HepG2 (cell line): ENCODE measurements at regions not wholly inside any gene's neighbourhood (a gene's known extent, or its start where the extent isn't known, plus 50 kb on each side); places are given as distances from the start of the nearest gene placed in this dataset.

Experiments used
- ATAC-seq: fragments of 200-7000 bp; cut with Tn5 transposase; 3 replicates; pipeline ENCODE4 v1.9.1; 2020; ENCODE audit warnings: mild to moderate bottlenecking, moderate library complexity
- BruUV-seq: library from RNA; stranded (reverse); fragments of 400-500 nt; replicated peaks from 2 replicates; lab custom pipeline; 2021; lab: Mats Ljungman, UMichigan
- CTCF ChIA-PET: fragments of 300-600 bp; formaldehyde crosslinking; extraction: SDS; loops from one replicate; lab custom pipeline; 2021; ENCODE audit warnings: low total read pairs, inconsistent platforms, low intra/inter-chr PET ratio; lab: Yijun Ruan, JAX
- POLR2A ChIA-PET: fragments of 350-600 bp; sonication (Branson Sonifier 250); formaldehyde crosslinking; loops from one replicate; lab custom pipeline; 2020; ENCODE audit warnings: antibody characterized with exemption, inconsistent platforms; lab: Yijun Ruan, JAX
- DNase-seq: peaks from one replicate; pipeline ENCODE4 v3.0.0-alpha.2; 2015; ENCODE audit warnings: low spot score
- FAIRE-seq: peaks from 3 replicates; lab custom pipeline; 2011; peaks lifted over from hg19 to GRCh38; lab: Jason Lieb, UNC
- H2AFZ ChIP-seq: one replicate; pipeline ENCODE4 v1.6.1; 2011; ENCODE audit warnings: low read length, inconsistent platforms
- H3K27ac ChIP-seq: fragments of 300-600 bp; 3 replicates; pipeline ENCODE4 v1.8.0; 2011; ENCODE audit warnings: mixed run types, mild to moderate bottlenecking, mixed read lengths, low read length, inconsistent platforms; ENCODE audit not compliant: insufficient read depth; ENCODE audit errors: extremely low read length
- H3K27me3 ChIP-seq, 2 experiments: fragments of 200-600 bp in 1 of 2; 2 replicates in 1 of 2; 3 replicates in 1 of 2; pipeline versions ENCODE4 v1.6.0 to v1.8.0; 2011; ENCODE audit warnings: low read length in 2 of 2, mild to moderate bottlenecking in 2 of 2, moderate library complexity in 2 of 2, inconsistent platforms in 1 of 2; ENCODE audit not compliant: insufficient read depth in 2 of 2, control insufficient read depth in 1 of 2
- H3K36me3 ChIP-seq, 2 experiments: fragments of 200-600 bp in 1 of 2; replicated peaks in 1 of 2; 2 replicates in 1 of 2; 3 replicates in 1 of 2; pipeline versions ENCODE4 v1.5.1 to v1.8.0; 2011; ENCODE audit warnings: low read length in 2 of 2, inconsistent platforms in 1 of 2; ENCODE audit not compliant: insufficient read depth in 2 of 2, control insufficient read depth in 1 of 2
- H3K4me1 ChIP-seq: 2 replicates; pipeline ENCODE4 v1.5.1; 2012; ENCODE audit warnings: low read length, inconsistent platforms; ENCODE audit not compliant: insufficient read depth
- H3K4me2 ChIP-seq: 2 replicates; pipeline ENCODE4 v1.6.0; 2011; ENCODE audit warnings: low read depth, low read length, inconsistent platforms
- H3K4me3 ChIP-seq, 3 experiments: fragments of 200-600 bp in 1 of 3; sonication (generic), shearing (Covaris generic) in 1 of 3; replicated peaks in 1 of 3; 2 replicates each; pipeline ENCODE4 v1.5.1; 2011 to 2016; ENCODE audit warnings: low read length in 3 of 3, inconsistent platforms in 2 of 3, low read depth in 2 of 3, mild to moderate bottlenecking in 2 of 3, control low read depth in 1 of 3, mixed read lengths in 1 of 3; ENCODE audit not compliant: insufficient read depth in 1 of 3
- H3K79me2 ChIP-seq: one replicate; pipeline ENCODE4 v1.6.1; 2011; ENCODE audit warnings: low read length, inconsistent platforms; ENCODE audit not compliant: insufficient read depth
- H3K9ac ChIP-seq: 2 replicates; pipeline ENCODE4 v1.6.0; 2011; ENCODE audit warnings: mild to moderate bottlenecking, low read depth, low read length, inconsistent platforms; ENCODE audit not compliant: insufficient read depth
- H3K9me3 ChIP-seq: 2 replicates; pipeline ENCODE4 v1.5.1; 2012; ENCODE audit warnings: mild to moderate bottlenecking, low read length
- H4K20me1 ChIP-seq: 2 replicates; pipeline ENCODE4 v1.6.0; 2011; ENCODE audit warnings: inconsistent platforms, mild to moderate bottlenecking, low read length, moderate library complexity; ENCODE audit not compliant: insufficient read depth
- ADNP ChIP-seq: sonication (generic); formaldehyde crosslinking; IDR thresholded peaks from 2 replicates; pipeline ENCODE4 v1.4.0; 2020; ENCODE audit warnings: missing genetic modification reagents
- ATF7-NPFF ChIP-seq: sonication (generic); formaldehyde crosslinking; IDR thresholded peaks from 2 replicates; pipeline ENCODE4 v1.8.1; 2023; ENCODE audit warnings: mild to moderate bottlenecking, low read depth, missing genetic modification reagents, moderate library complexity
- HIVEP1 ChIP-seq: sonication (generic); formaldehyde crosslinking; IDR thresholded peaks from 2 replicates; pipeline ENCODE4 v1.4.0; 2020; ENCODE audit warnings: mild to moderate bottlenecking, missing genetic modification reagents
- KLF11 ChIP-seq: IDR thresholded peaks from 2 replicates; pipeline ENCODE4 v1.6.1; 2016; ENCODE audit warnings: missing compliant biosample characterization
- PHF20 ChIP-seq: sonication (generic); formaldehyde crosslinking; IDR thresholded peaks from 2 replicates; pipeline ENCODE4 v1.5.0; 2020; ENCODE audit warnings: mild to moderate bottlenecking, missing genetic modification reagents
- SMARCE1 ChIP-seq: fragments of 450-650 bp; IDR thresholded peaks from 2 replicates; pipeline ENCODE4 v1.6.1; 2017; ENCODE audit warnings: borderline replicate concordance
- ZC3H13 ChIP-seq: sonication (generic); formaldehyde crosslinking; IDR thresholded peaks from 2 replicates; pipeline ENCODE4 v1.8.1; 2023; ENCODE audit warnings: mild to moderate bottlenecking, missing genetic modification reagents, moderate library complexity
- ZNF225 ChIP-seq: sonication (generic); formaldehyde crosslinking; IDR thresholded peaks from 2 replicates; pipeline ENCODE4 v1.4.0; 2020; ENCODE audit warnings: mild to moderate bottlenecking, missing genetic modification reagents
- ZNF761 ChIP-seq: sonication (generic); formaldehyde crosslinking; conservative IDR thresholded peaks from 2 replicates; pipeline ENCODE4 v1.4.0; 2020; ENCODE audit warnings: mild to moderate bottlenecking, missing genetic modification reagents
- WGBS: methylation state at CpG from one replicate; pipeline ENCODE4 v1.1.6; 2017; ENCODE audit warnings: low lambda C conversion rate; 5-methylcytosine and 5-hydroxymethylcytosine counted together
- in situ Hi-C: cut with HindIII; loops from 2 replicates; pipeline ENCODE4 v1.10.0; 2017; ENCODE audit warnings: low pct_unique_long_range_greater_than_20kb; ENCODE audit not compliant: extremely low pct_ligation_motif_present
- intact Hi-C: fragments of 100-400 bp; cut with micrococcal nuclease; formaldehyde crosslinking; loops from one replicate; pipeline ENCODE4 v1.10.0; 2022; ENCODE audit not compliant: unreplicated experiment
- TF ChIP-seq, protein P1 (sequence below): IDR thresholded peaks from 2 replicates; pipeline ENCODE4 v1.6.1; 2012; ENCODE audit warnings: inconsistent platforms
- TF ChIP-seq, protein P2 (sequence below): sonication (generic); formaldehyde crosslinking; IDR thresholded peaks from 2 replicates; pipeline ENCODE4 v1.4.0; 2020; ENCODE audit warnings: missing genetic modification reagents, borderline replicate concordance
- TF ChIP-seq, protein P3 (sequence below): sonication (generic); formaldehyde crosslinking; IDR thresholded peaks from 2 replicates; pipeline ENCODE4 v1.8.0; 2022; ENCODE audit warnings: mild to moderate bottlenecking, missing genetic modification reagents
- TF ChIP-seq, protein P4 (sequence below): sonication (generic); formaldehyde crosslinking; IDR thresholded peaks from 2 replicates; pipeline ENCODE4 v1.4.0; 2020; ENCODE audit warnings: mild to moderate bottlenecking, missing genetic modification reagents

DNA sequence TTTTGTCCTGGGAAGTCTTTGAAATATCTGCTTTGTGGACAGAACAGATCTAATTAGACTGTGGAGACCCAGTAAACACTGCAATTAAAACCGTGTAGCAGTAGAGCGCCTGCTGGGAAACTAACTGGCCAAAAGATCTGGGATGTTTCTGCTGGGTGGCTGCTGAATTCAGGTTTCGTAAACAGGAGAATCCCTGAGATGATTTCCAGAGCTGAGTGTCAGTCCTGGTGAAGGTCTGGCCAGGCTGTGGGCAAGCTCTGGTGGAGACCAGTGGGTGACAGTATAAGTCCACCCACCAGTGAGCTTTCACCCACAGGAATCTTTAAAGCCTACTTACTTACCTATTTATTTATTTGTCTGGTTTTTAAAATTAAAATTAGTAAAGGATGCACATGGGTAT, 257.2 kb downstream of the IRF8 start:
- ATAC-seq: no peak
- no peak overlapping the region for H3K27ac ChIP-seq
- CTCF ChIA-PET: no interaction called here

More for the DNA sequence above, 257.2 kb downstream of the IRF8 start:
- Histone ChIP-seq H3K79me2 (no peaks in the 10 kb centered on the region), H3K4me1 (no peaks in the 10 kb centered on the region), H4K20me1 (no peaks in the 10 kb centered on the region; the same call in 1 of the 2 replicates), H3K27me3 (peaks cover 0 to 32% of the 10 kb centered on the region in 2 experiments; a peak in 4 of 5 replicates), H3K9me3 (peaks cover 12% of the 10 kb centered on the region)
- BruUV-seq: no TSS peak
- DNase-seq: no peak
- TF ChIP-seq KLF11 (CRISPR knock-in tag) (no peak), ADNP (no peak), PHF20 (CRISPR knock-in tag) (no peak), ZNF761 (CRISPR knock-in tag) (no peak), ZNF225 (CRISPR knock-in tag) (no peak), ATF7-NPFF (CRISPR knock-in tag) (no peak), ZC3H13 (CRISPR knock-in tag) (no peak), SMARCE1 (no peak), HIVEP1 (no peak)
- TF ChIP-seq, protein P1, sequence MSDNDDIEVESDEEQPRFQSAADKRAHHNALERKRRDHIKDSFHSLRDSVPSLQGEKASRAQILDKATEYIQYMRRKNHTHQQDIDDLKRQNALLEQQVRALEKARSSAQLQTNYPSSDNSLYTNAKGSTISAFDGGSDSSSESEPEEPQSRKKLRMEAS: no peak
- TF ChIP-seq, protein P2, sequence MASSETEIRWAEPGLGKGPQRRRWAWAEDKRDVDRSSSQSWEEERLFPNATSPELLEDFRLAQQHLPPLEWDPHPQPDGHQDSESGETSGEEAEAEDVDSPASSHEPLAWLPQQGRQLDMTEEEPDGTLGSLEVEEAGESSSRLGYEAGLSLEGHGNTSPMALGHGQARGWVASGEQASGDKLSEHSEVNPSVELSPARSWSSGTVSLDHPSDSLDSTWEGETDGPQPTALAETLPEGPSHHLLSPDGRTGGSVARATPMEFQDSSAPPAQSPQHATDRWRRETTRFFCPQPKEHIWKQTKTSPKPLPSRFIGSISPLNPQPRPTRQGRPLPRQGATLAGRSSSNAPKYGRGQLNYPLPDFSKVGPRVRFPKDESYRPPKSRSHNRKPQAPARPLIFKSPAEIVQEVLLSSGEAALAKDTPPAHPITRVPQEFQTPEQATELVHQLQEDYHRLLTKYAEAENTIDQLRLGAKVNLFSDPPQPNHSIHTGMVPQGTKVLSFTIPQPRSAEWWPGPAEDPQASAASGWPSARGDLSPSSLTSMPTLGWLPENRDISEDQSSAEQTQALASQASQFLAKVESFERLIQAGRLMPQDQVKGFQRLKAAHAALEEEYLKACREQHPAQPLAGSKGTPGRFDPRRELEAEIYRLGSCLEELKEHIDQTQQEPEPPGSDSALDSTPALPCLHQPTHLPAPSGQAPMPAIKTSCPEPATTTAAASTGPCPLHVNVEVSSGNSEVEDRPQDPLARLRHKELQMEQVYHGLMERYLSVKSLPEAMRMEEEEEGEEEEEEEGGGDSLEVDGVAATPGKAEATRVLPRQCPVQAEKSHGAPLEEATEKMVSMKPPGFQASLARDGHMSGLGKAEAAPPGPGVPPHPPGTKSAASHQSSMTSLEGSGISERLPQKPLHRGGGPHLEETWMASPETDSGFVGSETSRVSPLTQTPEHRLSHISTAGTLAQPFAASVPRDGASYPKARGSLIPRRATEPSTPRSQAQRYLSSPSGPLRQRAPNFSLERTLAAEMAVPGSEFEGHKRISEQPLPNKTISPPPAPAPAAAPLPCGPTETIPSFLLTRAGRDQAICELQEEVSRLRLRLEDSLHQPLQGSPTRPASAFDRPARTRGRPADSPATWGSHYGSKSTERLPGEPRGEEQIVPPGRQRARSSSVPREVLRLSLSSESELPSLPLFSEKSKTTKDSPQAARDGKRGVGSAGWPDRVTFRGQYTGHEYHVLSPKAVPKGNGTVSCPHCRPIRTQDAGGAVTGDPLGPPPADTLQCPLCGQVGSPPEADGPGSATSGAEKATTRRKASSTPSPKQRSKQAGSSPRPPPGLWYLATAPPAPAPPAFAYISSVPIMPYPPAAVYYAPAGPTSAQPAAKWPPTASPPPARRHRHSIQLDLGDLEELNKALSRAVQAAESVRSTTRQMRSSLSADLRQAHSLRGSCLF: no peak
- TF ChIP-seq, protein P3, sequence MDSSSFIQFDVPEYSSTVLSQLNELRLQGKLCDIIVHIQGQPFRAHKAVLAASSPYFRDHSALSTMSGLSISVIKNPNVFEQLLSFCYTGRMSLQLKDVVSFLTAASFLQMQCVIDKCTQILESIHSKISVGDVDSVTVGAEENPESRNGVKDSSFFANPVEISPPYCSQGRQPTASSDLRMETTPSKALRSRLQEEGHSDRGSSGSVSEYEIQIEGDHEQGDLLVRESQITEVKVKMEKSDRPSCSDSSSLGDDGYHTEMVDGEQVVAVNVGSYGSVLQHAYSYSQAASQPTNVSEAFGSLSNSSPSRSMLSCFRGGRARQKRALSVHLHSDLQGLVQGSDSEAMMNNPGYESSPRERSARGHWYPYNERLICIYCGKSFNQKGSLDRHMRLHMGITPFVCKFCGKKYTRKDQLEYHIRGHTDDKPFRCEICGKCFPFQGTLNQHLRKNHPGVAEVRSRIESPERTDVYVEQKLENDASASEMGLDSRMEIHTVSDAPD (CRISPR knock-in tag): no peak
- TF ChIP-seq, protein P4, sequence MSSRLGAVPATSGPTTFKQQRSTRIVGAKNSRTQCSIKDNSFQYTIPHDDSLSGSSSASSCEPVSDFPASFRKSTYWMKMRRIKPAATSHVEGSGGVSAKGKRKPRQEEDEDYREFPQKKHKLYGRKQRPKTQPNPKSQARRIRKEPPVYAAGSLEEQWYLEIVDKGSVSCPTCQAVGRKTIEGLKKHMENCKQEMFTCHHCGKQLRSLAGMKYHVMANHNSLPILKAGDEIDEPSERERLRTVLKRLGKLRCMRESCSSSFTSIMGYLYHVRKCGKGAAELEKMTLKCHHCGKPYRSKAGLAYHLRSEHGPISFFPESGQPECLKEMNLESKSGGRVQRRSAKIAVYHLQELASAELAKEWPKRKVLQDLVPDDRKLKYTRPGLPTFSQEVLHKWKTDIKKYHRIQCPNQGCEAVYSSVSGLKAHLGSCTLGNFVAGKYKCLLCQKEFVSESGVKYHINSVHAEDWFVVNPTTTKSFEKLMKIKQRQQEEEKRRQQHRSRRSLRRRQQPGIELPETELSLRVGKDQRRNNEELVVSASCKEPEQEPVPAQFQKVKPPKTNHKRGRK (CRISPR knock-in tag): no peak
- TF ChIP-seq, all 625 proteins: peak for 0
- no peaks in the 10 kb centered on the region for H3K36me3 ChIP-seq
- no peak overlapping the region for H3K9ac ChIP-seq
- no peak for FAIRE-seq
- no peak overlapping the region for H2AFZ ChIP-seq
- in situ Hi-C loops (no loop called here), intact Hi-C loops (no loop called here)
- H3K4me2 ChIP-seq: no peak overlapping the region
- no peak overlapping the region for H3K4me3 ChIP-seq
- POLR2A ChIA-PET: no interaction called here
- 16% methylated on average over 3 of the region's 3 CpGs for WGBS
